B cell (primary cell): ENCODE measurements at regions not wholly inside any gene's neighbourhood (a gene's known extent, or its start where the extent isn't known, plus 50 kb on each side); places are given as distances from the start of the nearest gene placed in this dataset.

Experiments used
- ATAC-seq: fragments of 200-7000 bp; cut with Tn5 transposase; one replicate; pipeline ENCODE4 v1.10.0; 2021; ENCODE audit warnings: low read depth, mild to moderate bottlenecking, moderate number of reproducible peaks, moderate library complexity
- CTCF ChIA-PET: fragments of 350-600 bp; sonication (Branson Sonifier 250); formaldehyde crosslinking; loops from one replicate; lab custom pipeline; 2021; ENCODE audit warnings: antibody characterized with exemption, inconsistent platforms; lab: Charles Lee
- POLR2A ChIA-PET: fragments of 350-600 bp; sonication (Branson Sonifier 250); formaldehyde crosslinking; loops from one replicate; lab custom pipeline; 2021; ENCODE audit warnings: antibody characterized with exemption; lab: Charles Lee
- DNase-seq: peaks from one replicate; pipeline ENCODE4 v3.0.0; 2013
- H2AFZ ChIP-seq: 2 replicates; pipeline ENCODE4 v1.6.1; 2012; ENCODE audit warnings: mild to moderate bottlenecking, low read depth, low read length; ENCODE audit not compliant: insufficient read depth, poor library complexity, severe bottlenecking
- H3K27ac ChIP-seq, 2 donors: 1 replicate in 1 of 2; 2 replicates in 1 of 2; pipeline ENCODE4 v1.5.1; 2012 to 2013; ENCODE audit warnings: low read length in 2 of 2, mild to moderate bottlenecking in 2 of 2, moderate library complexity in 1 of 2
- H3K27me3 ChIP-seq, 4 experiments: fragments of 200-600 bp in 1 of 4; sonication (generic) in 1 of 4; replicated peaks in 1 of 4; 1 replicate in 2 of 4; 2 replicates in 2 of 4; pipeline versions ENCODE4 v1.6.1 to v1.7.0; 2013 to 2016; ENCODE audit warnings: low read length in 3 of 4, mild to moderate bottlenecking in 2 of 4, mixed read lengths in 1 of 4, moderate library complexity in 1 of 4; ENCODE audit not compliant: insufficient read depth in 4 of 4, control insufficient read depth in 3 of 4; ENCODE audit errors: control extremely low read depth in 1 of 4
- H3K36me3 ChIP-seq, 2 experiments: replicated peaks in 1 of 2; 1 replicate in 1 of 2; 2 replicates in 1 of 2; pipeline versions ENCODE4 v1.6.1 to v1.7.1; 2013; ENCODE audit warnings: low read length in 1 of 2; ENCODE audit not compliant: insufficient read depth in 2 of 2, control insufficient read depth in 1 of 2; ENCODE audit errors: control extremely low read depth in 1 of 2, extremely low read depth in 1 of 2
- H3K4me1 ChIP-seq, 2 donors: fragments of 200-600 bp in 1 of 2; sonication (generic) in 1 of 2; 1 replicate in 1 of 2; 2 replicates in 1 of 2; pipeline versions ENCODE4 v1.5.1 to v1.6.1; 2013 to 2017; ENCODE audit warnings: low read length in 2 of 2; ENCODE audit not compliant: control insufficient read depth in 2 of 2, insufficient read depth in 2 of 2
- H3K4me2 ChIP-seq: replicated peaks from 2 replicates; pipeline ENCODE3; 2012; ENCODE audit warnings: mild to moderate bottlenecking, low read depth, low read length; ENCODE audit not compliant: poor library complexity, severe bottlenecking
- H3K4me3 ChIP-seq, 5 experiments: fragments of 200-600 bp in 1 of 5; sonication (generic) in 1 of 5; 1 replicate in 3 of 5; 2 replicates in 2 of 5; pipeline versions ENCODE4 v1.5.1 to v1.7.0; 2011 to 2016; ENCODE audit warnings: low read length in 4 of 5, mild to moderate bottlenecking in 4 of 5, low read depth in 2 of 5, control low read depth in 1 of 5, moderate library complexity in 1 of 5; ENCODE audit not compliant: insufficient read depth in 1 of 5; ENCODE audit errors: control extremely low read depth in 1 of 5, extremely low read depth in 1 of 5
- H3K79me2 ChIP-seq: fragments of 200-600 bp; sonication (generic); one replicate; pipeline ENCODE4 v1.6.0; 2016; ENCODE audit warnings: low read length; ENCODE audit not compliant: control insufficient read depth, insufficient read depth
- H3K9ac ChIP-seq: fragments of 200-600 bp; sonication (generic); 2 replicates; pipeline ENCODE4 v1.6.1; 2017; ENCODE audit warnings: mild to moderate bottlenecking, low read length, moderate library complexity
- H3K9me3 ChIP-seq, 3 donors: one replicate each; pipeline versions ENCODE4 v1.6.1 to v1.7.1; 2013; ENCODE audit warnings: low read length in 2 of 3; ENCODE audit not compliant: control insufficient read depth in 2 of 3, insufficient read depth in 1 of 3; ENCODE audit errors: control extremely low read depth in 1 of 3
- H4K20me1 ChIP-seq: 2 replicates; pipeline ENCODE4 v1.6.0; 2012; ENCODE audit warnings: mild to moderate bottlenecking, low read length; ENCODE audit not compliant: insufficient read depth, control insufficient read depth, poor library complexity, severe bottlenecking
- H3K27ac Mint-ChIP-seq: one replicate; pipeline ENCODE4 v1.8.0; 2021; ENCODE audit warnings: mixed read lengths
- H3K27me3 Mint-ChIP-seq: one replicate; pipeline ENCODE4 v1.8.0; 2021; ENCODE audit warnings: mixed read lengths
- H3K4me1 Mint-ChIP-seq: one replicate; pipeline ENCODE4 v1.8.0; 2021; ENCODE audit warnings: mixed read lengths
- H3K4me3 Mint-ChIP-seq: one replicate; pipeline ENCODE4 v1.8.0; 2021; ENCODE audit warnings: mixed read lengths
- H3K9me3 Mint-ChIP-seq: one replicate; pipeline ENCODE4 v1.8.0; 2022; ENCODE audit warnings: mixed read lengths; ENCODE audit not compliant: insufficient read depth
- EZH2 ChIP-seq: IDR thresholded peaks from 2 replicates; pipeline ENCODE4 v1.6.1; 2012; ENCODE audit warnings: borderline replicate concordance, low read depth, mild to moderate bottlenecking, moderate library complexity, low read length; ENCODE audit not compliant: insufficient read depth, poor library complexity, severe bottlenecking
- WGBS: methylation state at CpG from one replicate; pipeline ENCODE4 v1.1.5; 2013; ENCODE audit warnings: missing lambda C conversion rate; ENCODE audit not compliant: insufficient coverage; 5-methylcytosine and 5-hydroxymethylcytosine counted together
- intact Hi-C: fragments of 100-400 bp; cut with micrococcal nuclease; formaldehyde crosslinking; loops from one replicate; pipeline ENCODE4 v1.10.0; 2022
- TF ChIP-seq, protein P1 (sequence below): fragments of 200-600 bp; IDR thresholded peaks from one replicate; pipeline ENCODE4 v1.8.0; 2022; ENCODE audit warnings: antibody characterized with exemption, mild to moderate bottlenecking

DNA sequence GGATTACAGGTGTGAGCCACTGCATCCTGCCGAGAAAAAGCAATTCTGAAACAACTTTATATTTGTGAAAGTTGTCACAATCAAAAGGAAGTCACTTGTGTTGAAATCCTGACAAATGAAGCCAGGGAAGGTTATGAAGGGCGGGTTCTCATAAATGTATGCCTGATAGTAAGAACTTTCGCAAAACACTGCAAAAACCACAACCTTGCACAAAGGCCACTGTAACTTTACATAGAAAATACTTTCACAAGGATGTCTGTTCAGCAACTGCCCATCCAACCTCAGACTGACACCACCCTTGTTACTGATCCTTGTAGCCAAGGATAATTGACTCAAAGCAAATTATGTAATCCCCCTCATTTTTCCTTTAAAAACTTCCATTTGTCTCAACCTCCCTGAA lies 90.6 kb downstream of the SLC4A3 start:
- Histone ChIP-seq H3K36me3 (no peaks in the 10 kb centered on the region), H3K4me2 (no peak overlapping the region), H3K4me3 (no peak overlapping the region), H3K4me1 (no peaks in the 10 kb centered on the region), H4K20me1 (no peaks in the 10 kb centered on the region), H3K27ac (no peak overlapping the region), H3K9ac (no peak overlapping the region), H3K79me2 (no peaks in the 10 kb centered on the region), H3K9me3 (peaks cover 0 to 4% (median 0%) of the 10 kb centered on the region in 3 donors), H3K27me3 (no peaks in the 10 kb centered on the region), H2AFZ (no peak overlapping the region)
- Mint-ChIP-seq H3K4me3 (no peak overlapping the region), H3K9me3 (no peaks in the 10 kb centered on the region), H3K4me1 (no peaks in the 10 kb centered on the region), H3K27ac (no peak overlapping the region), H3K27me3 (peaks cover 13% of the 10 kb centered on the region)
- no CpG with 5 or more reads among the region's 3 CpGs for WGBS
- ATAC-seq (no peak), DNase-seq (no peak)
- CTCF ChIA-PET, result no interaction called here
- TF ChIP-seq EZH2, result no peak
- TF ChIP-seq, protein P1, sequence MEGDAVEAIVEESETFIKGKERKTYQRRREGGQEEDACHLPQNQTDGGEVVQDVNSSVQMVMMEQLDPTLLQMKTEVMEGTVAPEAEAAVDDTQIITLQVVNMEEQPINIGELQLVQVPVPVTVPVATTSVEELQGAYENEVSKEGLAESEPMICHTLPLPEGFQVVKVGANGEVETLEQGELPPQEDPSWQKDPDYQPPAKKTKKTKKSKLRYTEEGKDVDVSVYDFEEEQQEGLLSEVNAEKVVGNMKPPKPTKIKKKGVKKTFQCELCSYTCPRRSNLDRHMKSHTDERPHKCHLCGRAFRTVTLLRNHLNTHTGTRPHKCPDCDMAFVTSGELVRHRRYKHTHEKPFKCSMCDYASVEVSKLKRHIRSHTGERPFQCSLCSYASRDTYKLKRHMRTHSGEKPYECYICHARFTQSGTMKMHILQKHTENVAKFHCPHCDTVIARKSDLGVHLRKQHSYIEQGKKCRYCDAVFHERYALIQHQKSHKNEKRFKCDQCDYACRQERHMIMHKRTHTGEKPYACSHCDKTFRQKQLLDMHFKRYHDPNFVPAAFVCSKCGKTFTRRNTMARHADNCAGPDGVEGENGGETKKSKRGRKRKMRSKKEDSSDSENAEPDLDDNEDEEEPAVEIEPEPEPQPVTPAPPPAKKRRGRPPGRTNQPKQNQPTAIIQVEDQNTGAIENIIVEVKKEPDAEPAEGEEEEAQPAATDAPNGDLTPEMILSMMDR, result no peak
- POLR2A ChIA-PET, result no interaction called here
- intact Hi-C loops, result no loop called here

DNA sequence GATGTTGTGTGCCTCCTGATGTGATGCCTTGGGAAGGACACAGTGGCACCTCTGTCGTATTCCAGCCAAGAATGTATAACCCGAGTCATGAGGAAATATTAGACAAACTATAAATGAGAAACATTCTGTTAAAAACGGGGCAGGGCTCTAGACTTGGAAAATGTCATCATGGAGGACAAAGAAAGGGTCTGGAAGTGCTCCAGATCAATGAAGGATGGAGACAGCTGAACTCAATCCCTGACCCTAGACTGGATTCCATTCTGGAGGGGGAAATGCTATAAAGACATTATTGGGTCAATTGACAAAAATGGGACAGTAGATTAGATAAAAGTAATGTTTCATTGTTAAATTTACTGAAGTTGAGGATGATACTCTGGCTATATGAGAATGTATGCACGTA lies 92.1 kb downstream of the SLC4A3 start:
- peaks cover 18% of the 10 kb centered on the region for H3K27me3 Mint-ChIP-seq
- ChIA-PET POLR2A (no interaction called here), CTCF (no interaction called here)
- no peaks in the 10 kb centered on the region for H3K4me1 Mint-ChIP-seq
- no peak overlapping the region for H3K27ac ChIP-seq
- no peak overlapping the region for H3K9ac ChIP-seq
- H3K9me3 Mint-ChIP-seq, result no peaks in the 10 kb centered on the region
- H3K4me3 ChIP-seq, result no peak overlapping the region
- H3K27me3 ChIP-seq, result no peaks in the 10 kb centered on the region
- H3K4me3 Mint-ChIP-seq, result no peak overlapping the region
- no peak overlapping the region for H2AFZ ChIP-seq
- H3K27ac Mint-ChIP-seq, result no peak overlapping the region
- H3K4me2 ChIP-seq, result no peak overlapping the region
- peaks cover 0 to 4% (median 0%) of the 10 kb centered on the region in 3 donors for H3K9me3 ChIP-seq
- H3K36me3 ChIP-seq, result no peaks in the 10 kb centered on the region
- ATAC-seq (no peak), DNase-seq (no peak)
- 92% methylated on average over 4 of the region's 4 CpGs for WGBS
- intact Hi-C loops, result no loop called here
- no peaks in the 10 kb centered on the region for H3K79me2 ChIP-seq
- no peaks in the 10 kb centered on the region for H3K4me1 ChIP-seq
- TF ChIP-seq, protein P1, result no peak
- no peaks in the 10 kb centered on the region for H4K20me1 ChIP-seq
